ENCODE measurements at regions not wholly inside any gene's neighbourhood (a gene's known extent, or its start where the extent isn't known, plus 50 kb on each side); places are given as distances from the start of the nearest gene placed in this dataset.

GRCh38 chr2:226077031-226077430 is 677.5 kb downstream of the NYAP2 start:
- no peaks in the 10 kb centered on the region for H3K4me1 ChIP-seq (ENCODE audit: control insufficient read depth, insufficient read depth, low read length)
- no peaks in the 10 kb centered on the region for H3K36me3 ChIP-seq (ENCODE audit: control insufficient read depth in 2 of 2, insufficient read depth in 1 of 2, low read length in 2 of 2)
- ChIA-PET POLR2A (no interaction called here), CTCF (interaction anchor here (1.1 kb wide), 1 partner anchor 11 kb away, joined by 3 read pairs; no protein-coding TSS in a partner anchor)
- no peak overlapping the region for H3K4me3 ChIP-seq (ENCODE audit: low read depth, low read length)
- TF ChIP-seq ZNF10 (tag by site-specific recombination; IDR thresholded peaks at IDR 0.05): no peak
- no peak for TF ChIP-seq SCRT1 (tag by site-specific recombination; IDR thresholded peaks at IDR 0.05; ENCODE audit: borderline replicate concordance)
- TF ChIP-seq YY2 (tag by site-specific recombination; IDR thresholded peaks at IDR 0.05): no peak
- no peak for TF ChIP-seq BCL11B (tag by site-specific recombination; IDR thresholded peaks at IDR 0.05; ENCODE audit: low read depth)
- TF ChIP-seq ZNF23 (tag by site-specific recombination; IDR thresholded peaks at IDR 0.05; ENCODE audit: borderline replicate concordance): no peak
- no peak for TF ChIP-seq GFI1B (tag by site-specific recombination; IDR thresholded peaks at IDR 0.05)
- no peak for TF ChIP-seq ZSCAN23 (tag by site-specific recombination; IDR thresholded peaks at IDR 0.05)
- TF ChIP-seq ZNF302 (tag by site-specific recombination; IDR thresholded peaks at IDR 0.05; ENCODE audit: low read depth): no peak
- TF ChIP-seq ZNF639 (tag by site-specific recombination; IDR thresholded peaks at IDR 0.05): no peak
- TF ChIP-seq ZNF221 (tag by site-specific recombination; IDR thresholded peaks at IDR 0.05; ENCODE audit: borderline replicate concordance): no peak
- no peak for TF ChIP-seq ZNF311 (tag by site-specific recombination; IDR thresholded peaks at IDR 0.05; ENCODE audit: borderline replicate concordance)
- TF ChIP-seq ZNF202 (tag by site-specific recombination; IDR thresholded peaks at IDR 0.05; ENCODE audit: borderline replicate concordance): no peak
- no peak for TF ChIP-seq YY1 (tag by site-specific recombination; IDR thresholded peaks at IDR 0.05)
- TF ChIP-seq ZNF239 (tag by site-specific recombination; IDR thresholded peaks at IDR 0.05): no peak
- no peak for TF ChIP-seq ZNF140 (tag by site-specific recombination; IDR thresholded peaks at IDR 0.05)
- no peak for TF ChIP-seq HOXD13 (CRISPR knock-in tag; IDR thresholded peaks at IDR 0.05; ENCODE audit: borderline replicate concordance)
- no peak for TF ChIP-seq ZNF350 (tag by site-specific recombination; IDR thresholded peaks at IDR 0.05)
- no peaks in the 10 kb centered on the region for H3K9me3 ChIP-seq (ENCODE audit: control insufficient read depth, insufficient read depth, low read depth, low read length)
- H3K27ac ChIP-seq (ENCODE audit: extremely low read depth, low read depth, low read length): no peak overlapping the region

GRCh38 chr2:226076529-226076928 is 677.0 kb downstream of the NYAP2 start:
- TF ChIP-seq, protein P1, sequence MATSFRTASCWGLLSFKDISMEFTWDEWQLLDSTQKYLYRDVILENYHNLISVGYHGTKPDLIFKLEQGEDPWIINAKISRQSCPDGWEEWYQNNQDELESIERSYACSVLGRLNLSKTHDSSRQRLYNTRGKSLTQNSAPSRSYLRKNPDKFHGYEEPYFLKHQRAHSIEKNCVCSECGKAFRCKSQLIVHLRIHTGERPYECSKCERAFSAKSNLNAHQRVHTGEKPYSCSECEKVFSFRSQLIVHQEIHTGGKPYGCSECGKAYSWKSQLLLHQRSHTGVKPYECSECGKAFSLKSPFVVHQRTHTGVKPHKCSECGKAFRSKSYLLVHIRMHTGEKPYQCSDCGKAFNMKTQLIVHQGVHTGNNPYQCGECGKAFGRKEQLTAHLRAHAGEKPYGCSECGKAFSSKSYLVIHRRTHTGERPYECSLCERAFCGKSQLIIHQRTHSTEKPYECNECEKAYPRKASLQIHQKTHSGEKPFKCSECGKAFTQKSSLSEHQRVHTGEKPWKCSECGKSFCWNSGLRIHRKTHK (tag by site-specific recombination; IDR thresholded peaks at IDR 0.05): no peak
- TF ChIP-seq BCL11A (tag by site-specific recombination; IDR thresholded peaks at IDR 0.05; ENCODE audit: low read depth): no peak
- TF ChIP-seq ZNF404 (tag by site-specific recombination; IDR thresholded peaks at IDR 0.05): no peak
- no peak for TF ChIP-seq ZNF843 (tag by site-specific recombination; IDR thresholded peaks at IDR 0.05)
- TF ChIP-seq, protein P2, sequence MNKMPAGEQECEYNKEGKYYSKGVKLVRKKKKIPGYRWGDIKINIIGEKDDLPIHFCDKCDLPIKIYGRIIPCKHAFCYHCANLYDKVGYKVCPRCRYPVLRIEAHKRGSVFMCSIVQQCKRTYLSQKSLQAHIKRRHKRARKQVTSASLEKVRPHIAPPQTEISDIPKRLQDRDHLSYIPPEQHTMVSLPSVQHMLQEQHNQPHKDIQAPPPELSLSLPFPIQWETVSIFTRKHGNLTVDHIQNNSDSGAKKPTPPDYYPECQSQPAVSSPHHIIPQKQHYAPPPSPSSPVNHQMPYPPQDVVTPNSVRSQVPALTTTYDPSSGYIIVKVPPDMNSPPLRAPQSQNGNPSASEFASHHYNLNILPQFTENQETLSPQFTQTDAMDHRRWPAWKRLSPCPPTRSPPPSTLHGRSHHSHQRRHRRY (tag by site-specific recombination; IDR thresholded peaks at IDR 0.05): no peak
- no peak for TF ChIP-seq ZNF514 (tag by site-specific recombination; IDR thresholded peaks at IDR 0.05)
- no peak for TF ChIP-seq ZBTB7A (tag by site-specific recombination; IDR thresholded peaks at IDR 0.05; ENCODE audit: low read depth)
- TF ChIP-seq ZNF398 (tag by site-specific recombination; IDR thresholded peaks at IDR 0.05): no peak
- no peak for TF ChIP-seq HIC1 (tag by site-specific recombination; IDR thresholded peaks at IDR 0.05)
- no peak for TF ChIP-seq KLF8 (tag by site-specific recombination; IDR thresholded peaks at IDR 0.05)
- no peak overlapping the region for H3K4me3 ChIP-seq (ENCODE audit: low read depth, low read length)
- H3K4me1 ChIP-seq (ENCODE audit: control insufficient read depth, insufficient read depth, low read length): no peaks in the 10 kb centered on the region
- ChIA-PET POLR2A (no interaction called here), CTCF (interaction anchor here (1.1 kb wide), 1 partner anchor 12 kb away, joined by 3 read pairs; no protein-coding TSS in a partner anchor)
- no peaks in the 10 kb centered on the region for H3K9me3 ChIP-seq (ENCODE audit: control insufficient read depth, insufficient read depth, low read depth, low read length)
- H3K27ac ChIP-seq (ENCODE audit: extremely low read depth, low read depth, low read length): no peak overlapping the region
- H3K36me3 ChIP-seq (ENCODE audit: control insufficient read depth in 2 of 2, insufficient read depth in 1 of 2, low read length in 2 of 2): no peaks in the 10 kb centered on the region
